HEK293T (cell line): ENCODE measurements at regions not wholly inside any gene's neighbourhood (a gene's known extent, or its start where the extent isn't known, plus 50 kb on each side); places are given as distances from the start of the nearest gene placed in this dataset.

Experiments
- BHLHE40 ChIP-seq: fragments of 450-650 bp; IDR thresholded peaks from 2 replicates; pipeline ENCODE4 v1.6.1; 2016; ENCODE audit warnings: mild to moderate bottlenecking, moderate library complexity, borderline replicate concordance
- FOXA1 ChIP-seq: fragments of 450-650 bp; IDR thresholded peaks from 2 replicates; pipeline ENCODE4 v1.6.1; 2016; ENCODE audit warnings: mild to moderate bottlenecking
- PKNOX1 ChIP-seq: fragments of 450-650 bp; IDR thresholded peaks from 2 replicates; pipeline ENCODE4 v1.6.1; 2016
- SP1 ChIP-seq: fragments of 450-650 bp; IDR thresholded peaks from 2 replicates; pipeline ENCODE4 v1.6.1; 2017

- TF ChIP-seq SP1 (no peak), PKNOX1 (no peak), BHLHE40 (no peak), FOXA1 (no peak)
Measured at GRCh38 chr6:10465629-10466499, 51.0 kb upstream of the TFAP2A start.
